ENCODE measurements at regions not wholly inside any gene's neighbourhood (a gene's known extent, or its start where the extent isn't known, plus 50 kb on each side); places are given as distances from the start of the nearest gene placed in this dataset.

GRCh38 chr22:27116312-27117086 is 459.1 kb downstream of the MIAT start:
- no peak for DNase-seq (ENCODE audit: low read depth in 2 of 2)

GRCh38 chr22:27120036-27120435 is 462.6 kb downstream of the MIAT start:
- DNase-seq (ENCODE audit: low read depth in 2 of 2): no peak

DNA sequence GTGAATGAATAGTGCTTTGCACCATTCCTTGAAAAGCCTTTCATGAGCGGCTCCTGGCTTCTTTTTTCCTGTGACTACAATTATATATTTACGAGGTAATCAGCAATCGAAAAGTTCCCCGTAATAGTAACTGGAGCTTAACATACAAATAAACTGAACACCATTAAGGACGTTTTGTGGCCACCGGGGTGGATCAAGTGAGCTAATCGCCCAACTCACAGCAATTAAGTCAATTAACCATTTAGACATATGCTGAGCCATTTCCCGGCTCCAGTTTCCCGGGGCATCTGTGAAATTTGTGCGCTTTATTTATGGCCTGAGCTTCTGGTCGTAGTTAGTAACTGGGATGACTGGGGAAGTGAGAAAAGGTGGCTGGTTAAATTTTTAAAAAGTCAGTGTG is 465.2 kb downstream of the MIAT start:
- DNase-seq (ENCODE audit: low read depth in 2 of 2): no peak

DNA sequence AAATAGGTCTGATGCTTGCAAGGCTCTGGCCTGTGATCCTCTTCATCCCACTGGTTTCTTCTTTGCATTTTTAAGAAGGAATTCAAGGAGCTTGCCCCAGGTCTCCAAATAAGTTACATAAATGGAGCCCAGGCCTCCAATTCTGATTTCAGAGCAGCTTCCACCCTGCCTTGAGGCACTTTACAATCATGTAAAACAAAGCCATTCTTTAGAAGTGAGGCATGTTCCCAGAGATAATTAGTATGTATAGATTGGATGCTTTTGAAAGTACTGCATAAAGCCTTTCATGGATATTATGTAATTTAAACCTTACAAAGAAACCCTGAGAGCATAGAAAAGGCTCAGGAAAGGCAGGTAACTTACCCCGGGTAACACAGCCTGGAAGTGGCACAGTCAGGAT is 466.5 kb downstream of the MIAT start:
- no peak for DNase-seq (ENCODE audit: low read depth in 2 of 2)

- no peak for DNase-seq (ENCODE audit: low read depth in 2 of 2)
Observed at GRCh38 chr22:27124351-27124966, 467.1 kb downstream of the MIAT start.

DNA sequence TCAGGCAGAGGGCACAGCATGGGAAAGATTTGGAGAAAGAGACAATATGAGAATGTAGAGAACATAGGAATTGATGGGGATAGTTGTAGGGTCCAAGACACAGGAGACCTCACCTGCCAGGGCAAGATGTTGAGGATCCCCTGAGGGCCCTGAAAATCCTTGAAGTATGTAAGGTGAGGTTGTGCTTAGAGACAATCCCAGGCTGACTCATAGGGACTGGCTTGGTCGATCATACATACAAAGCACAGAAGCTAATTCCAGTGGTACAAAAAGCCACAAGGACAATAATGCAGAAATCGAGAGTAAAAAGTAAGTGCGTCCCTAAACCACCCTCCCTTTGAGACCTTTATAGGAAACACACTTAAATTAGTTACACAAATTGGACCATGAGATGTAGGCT is 468.2 kb downstream of the MIAT start:
- no peak for DNase-seq (ENCODE audit: low read depth in 2 of 2)

GRCh38 chr22:27127911-27128310 is 470.5 kb downstream of the MIAT start:
- no peak for DNase-seq (ENCODE audit: low read depth in 2 of 2)

GRCh38 chr22:27128461-27129085 is 471.2 kb downstream of the MIAT start:
- no peak for DNase-seq (ENCODE audit: low read depth in 2 of 2)

- DNase-seq (ENCODE audit: low read depth in 2 of 2): no peak
Observed at GRCh38 chr22:27129266-27129665, 471.9 kb downstream of the MIAT start.

DNA sequence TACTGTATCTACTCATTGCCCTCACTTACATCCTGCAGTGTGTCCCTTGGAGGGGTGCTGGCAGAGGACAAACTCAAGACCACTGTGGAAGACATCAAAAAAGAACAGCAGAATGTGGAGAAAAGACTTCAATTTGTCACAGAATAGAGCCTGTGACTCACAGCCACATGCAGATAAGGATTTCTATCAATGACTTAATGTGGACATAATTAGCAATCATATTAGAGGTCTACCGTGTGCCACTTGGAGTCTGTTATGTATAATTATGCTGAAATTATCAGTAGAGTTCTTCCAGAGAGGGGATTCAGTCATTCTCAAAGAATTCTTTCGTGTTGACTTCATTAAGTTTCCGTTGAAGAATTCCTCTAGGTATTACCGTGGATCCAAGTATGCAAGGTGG is 473.5 kb downstream of the MIAT start:
- DNase-seq (ENCODE audit: low read depth in 2 of 2): no peak

GRCh38 chr22:27131346-27131745 is 474.0 kb downstream of the MIAT start:
- DNase-seq (ENCODE audit: low read depth in 2 of 2): no peak

GRCh38 chr22:27132400-27132799 is 475.0 kb downstream of the MIAT start:
- DNase-seq (ENCODE audit: low read depth in 2 of 2): no peak

DNA sequence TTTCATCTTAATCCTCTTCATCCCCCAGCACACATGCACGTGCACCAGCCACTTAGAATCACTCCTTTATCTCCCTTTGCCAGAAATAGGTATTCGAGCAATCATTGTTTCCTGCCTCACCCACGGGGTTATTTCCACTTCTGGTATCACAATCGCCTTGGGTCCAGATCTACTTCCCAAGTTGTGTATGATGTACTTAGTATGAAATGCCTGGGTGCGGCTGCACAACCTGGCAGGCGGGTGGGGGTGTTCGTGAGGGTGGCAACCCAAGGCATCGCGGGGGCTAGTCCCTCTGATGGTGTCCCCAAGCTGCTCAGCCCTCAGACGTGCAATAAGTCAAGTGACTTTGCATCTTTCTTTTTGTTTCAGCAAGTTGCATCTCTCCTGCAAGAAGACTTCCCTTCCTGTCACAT is 475.6 kb downstream of the MIAT start:
- DNase-seq (ENCODE audit: low read depth in 2 of 2): no peak

DNA sequence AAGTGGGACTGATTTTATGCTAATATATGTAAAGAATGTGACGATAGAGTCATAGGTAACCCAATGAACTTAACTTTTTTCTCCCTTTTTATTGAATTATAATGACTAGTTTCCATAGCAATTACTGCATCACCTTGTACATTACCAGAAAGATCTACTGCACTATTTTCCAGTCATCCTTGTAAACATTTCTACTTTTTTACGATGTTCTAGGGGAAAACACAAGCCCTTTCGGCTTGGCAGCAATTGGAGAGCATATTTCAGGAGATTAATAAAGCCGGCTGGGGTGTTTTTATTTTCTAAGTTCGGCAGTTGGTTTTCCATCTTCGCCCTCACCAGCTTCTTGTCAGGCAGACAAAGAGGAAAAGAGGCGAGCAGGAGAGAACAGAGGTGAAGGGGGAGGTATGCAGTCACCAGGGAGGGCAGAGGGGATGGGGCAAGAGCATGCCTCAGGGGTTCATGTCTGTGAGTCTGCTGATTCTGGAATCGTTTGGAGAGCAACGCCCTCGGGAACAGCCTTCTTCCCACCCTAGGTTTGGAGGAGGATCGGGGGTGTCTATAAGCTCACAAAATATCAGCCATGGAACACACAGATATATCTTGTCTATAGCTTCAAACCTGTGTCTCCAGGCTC is 476.4 kb downstream of the MIAT start:
- DNase-seq (ENCODE audit: low read depth in 2 of 2): no peak

DNA sequence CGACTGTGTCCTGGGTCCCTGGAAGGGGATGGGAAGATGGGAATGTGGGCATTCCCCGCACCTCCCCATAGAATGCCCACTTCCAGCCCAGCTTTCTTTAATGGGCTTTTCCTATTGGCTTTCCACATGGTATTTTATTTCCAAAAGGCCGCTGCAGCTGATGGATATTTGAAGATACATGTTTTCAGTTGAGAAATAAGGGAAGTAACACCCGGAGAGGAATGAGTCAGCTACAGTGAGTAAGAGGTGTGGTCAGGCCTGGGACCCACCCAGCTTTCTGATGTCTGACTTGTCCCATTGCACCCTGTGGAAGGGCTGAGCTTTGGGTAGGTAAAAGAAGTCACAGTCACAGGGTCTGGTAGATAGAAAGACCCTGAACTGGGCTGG is 476.9 kb downstream of the MIAT start:
- DNase-seq (ENCODE audit: low read depth in 2 of 2): no peak

- DNase-seq (ENCODE audit: low read depth in 2 of 2): no peak
Observed at GRCh38 chr22:27135031-27135981, 477.9 kb downstream of the MIAT start.

DNA sequence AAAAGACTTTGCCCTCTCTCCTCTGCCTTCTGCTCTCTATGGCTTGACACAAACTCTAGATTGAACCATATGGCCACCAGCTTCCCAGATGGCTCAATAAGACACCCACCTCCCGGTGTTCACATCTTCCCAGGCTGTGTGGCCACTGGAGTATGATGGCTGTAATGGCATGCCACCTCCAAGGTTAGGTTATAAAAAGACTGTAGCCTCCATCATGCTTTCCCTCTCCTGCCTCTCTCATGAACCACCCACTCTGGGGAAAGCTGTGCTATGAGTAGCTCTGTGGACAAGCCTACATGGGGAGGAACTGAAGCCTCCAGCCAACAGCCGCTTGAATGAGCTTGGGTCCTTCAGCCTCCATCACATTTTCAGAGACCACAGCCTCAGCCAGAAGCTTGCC is 479.2 kb downstream of the MIAT start:
- DNase-seq (ENCODE audit: low read depth in 2 of 2): no peak

- DNase-seq (ENCODE audit: low read depth in 2 of 2): no peak
Observed at GRCh38 chr22:27137871-27138337, 480.5 kb downstream of the MIAT start.

GRCh38 chr22:27138471-27138870 is 481.1 kb downstream of the MIAT start:
- no peak for DNase-seq (ENCODE audit: low read depth in 2 of 2)

DNA sequence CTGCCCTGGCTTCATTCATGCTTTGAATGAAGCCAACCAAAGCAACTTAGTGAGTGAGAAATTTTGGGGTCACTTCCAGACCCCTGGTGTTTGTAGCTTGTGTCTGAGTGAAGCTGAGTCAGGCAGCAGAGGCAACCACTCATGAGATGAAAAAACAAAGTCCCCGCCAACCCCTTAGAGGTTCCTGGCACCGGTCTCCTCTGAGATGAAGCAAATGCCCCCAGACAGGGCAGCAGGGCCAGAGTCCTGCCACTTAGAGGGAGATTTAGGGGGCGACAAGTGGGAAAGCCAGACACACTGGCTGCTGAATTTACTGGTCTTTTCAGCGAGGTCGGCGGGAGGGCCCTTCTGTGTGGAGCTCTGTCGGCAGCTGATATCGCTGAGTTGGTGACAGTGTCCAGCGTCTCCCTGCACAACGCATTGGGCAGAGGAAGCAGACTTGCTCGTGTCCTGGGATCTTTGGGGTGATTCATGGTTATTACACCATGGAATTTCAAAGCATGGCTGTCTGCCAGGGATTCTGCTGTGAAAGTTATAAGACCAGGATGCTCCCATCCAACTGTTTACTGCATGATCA is 482.6 kb downstream of the MIAT start:
- no peak for DNase-seq (ENCODE audit: low read depth in 2 of 2)

- no peak for DNase-seq (ENCODE audit: low read depth in 2 of 2)
Observed at GRCh38 chr22:27142286-27142685, 484.9 kb downstream of the MIAT start.

All from stimulated activated CD4-positive, alpha-beta T cell treated with anti-CD3 and anti-CD28 coated beads, Interleukin-1b, Interleukin-23, amount 100 ng/mL, for 4 hours (primary cell).